ENCODE measurements at regions not wholly inside any gene's neighbourhood (a gene's known extent, or its start where the extent isn't known, plus 50 kb on each side); places are given as distances from the start of the nearest gene placed in this dataset.

DNA sequence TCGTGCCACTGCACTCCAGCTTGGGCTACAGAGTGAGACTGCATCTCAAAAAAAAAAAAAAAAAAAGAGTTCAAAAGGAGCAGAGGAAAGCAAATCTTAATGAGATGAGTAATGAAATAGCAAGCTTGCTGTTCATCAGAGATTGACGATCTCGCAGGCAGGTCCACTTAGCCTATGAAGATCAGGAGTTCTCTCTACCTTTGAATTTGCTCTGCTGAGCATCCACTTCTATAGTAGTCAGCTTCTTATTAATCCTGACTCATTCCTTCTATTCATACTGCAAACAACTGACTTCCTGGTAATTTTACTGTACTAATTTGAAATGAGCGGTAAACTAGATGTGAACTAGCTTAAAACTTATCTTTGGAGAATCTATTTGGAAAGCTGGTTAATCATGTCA, 1014.6 kb downstream of the GATA3 start:
- FAIRE-seq: no peak
- Histone ChIP-seq H4K20me1 (replicated peaks; ENCODE audit: control insufficient read depth, extremely low read depth, insufficient read depth, low read length) (no peaks in the 10 kb centered on the region), H3K9ac (replicated peaks; ENCODE audit: extremely low read depth, insufficient read depth, low read length) (no peak overlapping the region), H3K4me3 (replicated peaks in 1 of 3; ENCODE audit: insufficient read depth in 1 of 3, low read depth in 1 of 3, low read length in 3 of 3) (no peak overlapping the region), H3K27ac (ENCODE audit: insufficient read depth, low read depth, low read length) (no peak overlapping the region), H3K4me1 (ENCODE audit: control insufficient read depth, extremely low read depth, insufficient read depth, low read length) (no peaks in the 10 kb centered on the region), H3K79me2 (ENCODE audit: control insufficient read depth, insufficient read depth, low read length) (no peaks in the 10 kb centered on the region), H3K27me3 (ENCODE audit: control insufficient read depth in 2 of 2, insufficient read depth in 2 of 2, low read length in 2 of 2) (no peaks in the 10 kb centered on the region), H2AFZ (ENCODE audit: low read depth, low read length) (no peak overlapping the region), H3K9me3 (replicated peaks; ENCODE audit: control insufficient read depth, insufficient read depth, low read length) (no peaks in the 10 kb centered on the region), H3K36me3 (ENCODE audit: control insufficient read depth in 2 of 2, extremely low read depth in 1 of 2, insufficient read depth in 2 of 2, low read length in 2 of 2) (no peaks in the 10 kb centered on the region), H3K9me1 (replicated peaks; ENCODE audit: control insufficient read depth, extremely low read depth, insufficient read depth, low read length) (no peaks in the 10 kb centered on the region), H3K4me2 (ENCODE audit: insufficient read depth, low read length) (no peak overlapping the region)
- ChIA-PET CTCF (interaction anchor here (1.3 kb wide), 1 partner anchor 11 kb away, joined by 3 read pairs; no protein-coding TSS in a partner anchor), POLR2A (no interaction called here)
- dilution Hi-C loops (cut with MboI; ENCODE audit: extremely low pct_ligation_motif_present, low sequenced_read_pairs): no loop called here
- no peak for TF ChIP-seq MYC (IDR thresholded peaks at IDR 0.05; ENCODE audit: low read depth, low read length)
- intact Hi-C loops (cut with micrococcal nuclease): no loop called here
- BruUV-seq (replicated peaks): no TSS peak
- no peak for DNase-seq (ENCODE audit: low read depth, low spot score)

DNA sequence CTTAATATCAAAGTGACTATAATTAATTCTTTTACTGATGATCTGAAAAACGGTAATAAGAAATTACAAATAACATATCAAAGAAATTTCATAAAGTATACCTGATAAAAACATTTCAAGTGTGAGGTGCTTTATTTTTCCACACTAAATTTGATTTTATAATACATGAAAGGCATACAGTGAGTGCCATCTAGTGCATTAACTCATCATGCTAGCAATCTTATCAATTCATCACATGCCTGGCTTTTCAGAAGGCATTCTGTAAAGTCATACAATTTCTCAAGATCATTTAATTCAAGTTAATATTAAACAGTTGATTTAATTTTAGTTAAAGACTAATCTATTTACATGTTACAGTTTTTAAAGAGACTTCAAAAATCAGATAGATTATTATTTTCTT, 1020.9 kb downstream of the GATA3 start:
- no peak overlapping the region for H3K9ac ChIP-seq (replicated peaks; ENCODE audit: extremely low read depth, insufficient read depth, low read length)
- dilution Hi-C loops (cut with MboI; ENCODE audit: extremely low pct_ligation_motif_present, low sequenced_read_pairs): no loop called here
- no peaks in the 10 kb centered on the region for H3K4me1 ChIP-seq (ENCODE audit: control insufficient read depth, extremely low read depth, insufficient read depth, low read length)
- H3K4me2 ChIP-seq (ENCODE audit: insufficient read depth, low read length): no peak overlapping the region
- no peaks in the 10 kb centered on the region for H3K9me1 ChIP-seq (replicated peaks; ENCODE audit: control insufficient read depth, extremely low read depth, insufficient read depth, low read length)
- FAIRE-seq (no peak), DNase-seq (ENCODE audit: low read depth, low spot score) (peak; percentile 28)
- H2AFZ ChIP-seq (ENCODE audit: low read depth, low read length): no peak overlapping the region
- TF ChIP-seq JUN (IDR thresholded peaks at IDR 0.05; ENCODE audit: borderline replicate concordance, insufficient read depth, insufficient read length, low read depth) (no peak), MYC (IDR thresholded peaks at IDR 0.05; ENCODE audit: low read depth, low read length) (no peak), GATA2 (IDR thresholded peaks at IDR 0.05; ENCODE audit: insufficient read depth, insufficient read length, low read depth, low read length) (no peak), FOS (IDR thresholded peaks at IDR 0.05; ENCODE audit: borderline replicate concordance, insufficient read depth, low read length) (no peak), EZH2 (IDR thresholded peaks at IDR 0.05; ENCODE audit: borderline replicate concordance, low read depth, low read length, severe bottlenecking) (no peak), POLR2A (IDR thresholded peaks at IDR 0.05; ENCODE audit: low read depth, low read length) (no peak), POLR2AphosphoS5 (IDR thresholded peaks at IDR 0.05; ENCODE audit: insufficient read depth, low read depth, low read length) (no peak)
- TF ChIP-seq, protein P1, sequence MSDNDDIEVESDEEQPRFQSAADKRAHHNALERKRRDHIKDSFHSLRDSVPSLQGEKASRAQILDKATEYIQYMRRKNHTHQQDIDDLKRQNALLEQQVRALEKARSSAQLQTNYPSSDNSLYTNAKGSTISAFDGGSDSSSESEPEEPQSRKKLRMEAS (IDR thresholded peaks at IDR 0.05; ENCODE audit: insufficient read depth, insufficient read length): no peak
- TF ChIP-seq, protein P2, sequence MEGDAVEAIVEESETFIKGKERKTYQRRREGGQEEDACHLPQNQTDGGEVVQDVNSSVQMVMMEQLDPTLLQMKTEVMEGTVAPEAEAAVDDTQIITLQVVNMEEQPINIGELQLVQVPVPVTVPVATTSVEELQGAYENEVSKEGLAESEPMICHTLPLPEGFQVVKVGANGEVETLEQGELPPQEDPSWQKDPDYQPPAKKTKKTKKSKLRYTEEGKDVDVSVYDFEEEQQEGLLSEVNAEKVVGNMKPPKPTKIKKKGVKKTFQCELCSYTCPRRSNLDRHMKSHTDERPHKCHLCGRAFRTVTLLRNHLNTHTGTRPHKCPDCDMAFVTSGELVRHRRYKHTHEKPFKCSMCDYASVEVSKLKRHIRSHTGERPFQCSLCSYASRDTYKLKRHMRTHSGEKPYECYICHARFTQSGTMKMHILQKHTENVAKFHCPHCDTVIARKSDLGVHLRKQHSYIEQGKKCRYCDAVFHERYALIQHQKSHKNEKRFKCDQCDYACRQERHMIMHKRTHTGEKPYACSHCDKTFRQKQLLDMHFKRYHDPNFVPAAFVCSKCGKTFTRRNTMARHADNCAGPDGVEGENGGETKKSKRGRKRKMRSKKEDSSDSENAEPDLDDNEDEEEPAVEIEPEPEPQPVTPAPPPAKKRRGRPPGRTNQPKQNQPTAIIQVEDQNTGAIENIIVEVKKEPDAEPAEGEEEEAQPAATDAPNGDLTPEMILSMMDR (IDR thresholded peaks at IDR 0.05; ENCODE audit: extremely low read depth in 1 of 2, insufficient read depth in 1 of 2, low read depth in 1 of 2, low read length in 2 of 2): no peak
- H3K79me2 ChIP-seq (ENCODE audit: control insufficient read depth, insufficient read depth, low read length): no peaks in the 10 kb centered on the region
- H3K4me3 ChIP-seq (replicated peaks in 1 of 3; ENCODE audit: insufficient read depth in 1 of 3, low read depth in 1 of 3, low read length in 3 of 3): no peak overlapping the region
- no peaks in the 10 kb centered on the region for H4K20me1 ChIP-seq (replicated peaks; ENCODE audit: control insufficient read depth, extremely low read depth, insufficient read depth, low read length)
- intact Hi-C loops (cut with micrococcal nuclease): loop anchor here (1.0 to 10.0 kb wide), 2 partner anchors 1021 to 1203 kb away; partner anchors contain the start of gene GATA3
- no peaks in the 10 kb centered on the region for H3K9me3 ChIP-seq (replicated peaks; ENCODE audit: control insufficient read depth, insufficient read depth, low read length)
- POLR2A ChIA-PET: no interaction called here
- H3K36me3 ChIP-seq (ENCODE audit: control insufficient read depth in 2 of 2, extremely low read depth in 1 of 2, insufficient read depth in 2 of 2, low read length in 2 of 2): no peaks in the 10 kb centered on the region
- CTCF ChIA-PET: no interaction called here
- no TSS peak for BruUV-seq (replicated peaks)
- H3K27ac ChIP-seq (ENCODE audit: insufficient read depth, low read depth, low read length): no peak overlapping the region
- H3K27me3 ChIP-seq (ENCODE audit: control insufficient read depth in 2 of 2, insufficient read depth in 2 of 2, low read length in 2 of 2): no peaks in the 10 kb centered on the region

Measured in endothelial cell of umbilical vein (primary cell).